Transverse colon (tissue), 3 donors: ENCODE measurements at regions not wholly inside any gene's neighbourhood (a gene's known extent, or its start where the extent isn't known, plus 50 kb on each side); places are given as distances from the start of the nearest gene placed in this dataset.

Source experiments
- EP300 ChIP-seq: sonication (generic); formaldehyde crosslinking; IDR thresholded peaks from one replicate; pipeline ENCODE4 v1.6.1; 2017; ENCODE audit warnings: antibody characterized with exemption, low read depth
- POLR2A ChIP-seq: fragments of 450-650 bp; IDR thresholded peaks from one replicate; pipeline ENCODE4 v1.6.1; 2016; ENCODE audit warnings: antibody characterized with exemption, mild to moderate bottlenecking, moderate library complexity
- TF ChIP-seq, protein P1 (sequence below), 5 experiments: fragments of 200-600 bp in 3 of 5; fragments of 450-650 bp in 2 of 5; sonication (generic) in 3 of 5; IDR thresholded peaks; 1 replicate in 2 of 5; 2 replicates in 3 of 5; pipeline ENCODE4 v1.5.1; 2016 to 2017; ENCODE audit warnings: antibody characterized with exemption in 5 of 5, inconsistent platforms in 3 of 5, mild to moderate bottlenecking in 2 of 5, moderate library complexity in 1 of 5

DNA sequence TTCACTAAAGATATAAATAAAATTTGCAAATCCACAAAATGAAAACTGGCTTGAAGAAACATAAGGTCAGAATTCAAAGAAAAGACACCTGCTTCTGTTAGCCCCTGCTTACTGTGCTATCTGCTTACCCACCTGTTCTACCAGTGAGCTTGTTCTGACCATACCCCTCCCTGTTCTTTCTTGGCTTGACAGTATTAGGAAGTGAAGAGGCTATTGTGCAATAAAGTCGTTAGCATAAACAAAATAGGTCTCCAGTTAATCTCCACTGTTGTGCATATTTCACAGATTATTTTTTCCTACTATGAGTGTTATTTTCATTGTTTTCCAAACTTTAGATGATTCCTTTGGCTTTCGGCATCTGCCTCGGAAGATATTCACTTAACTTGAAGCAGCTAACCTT is 322.1 kb downstream of the CCDC85A start:
- TF ChIP-seq, protein P1, sequence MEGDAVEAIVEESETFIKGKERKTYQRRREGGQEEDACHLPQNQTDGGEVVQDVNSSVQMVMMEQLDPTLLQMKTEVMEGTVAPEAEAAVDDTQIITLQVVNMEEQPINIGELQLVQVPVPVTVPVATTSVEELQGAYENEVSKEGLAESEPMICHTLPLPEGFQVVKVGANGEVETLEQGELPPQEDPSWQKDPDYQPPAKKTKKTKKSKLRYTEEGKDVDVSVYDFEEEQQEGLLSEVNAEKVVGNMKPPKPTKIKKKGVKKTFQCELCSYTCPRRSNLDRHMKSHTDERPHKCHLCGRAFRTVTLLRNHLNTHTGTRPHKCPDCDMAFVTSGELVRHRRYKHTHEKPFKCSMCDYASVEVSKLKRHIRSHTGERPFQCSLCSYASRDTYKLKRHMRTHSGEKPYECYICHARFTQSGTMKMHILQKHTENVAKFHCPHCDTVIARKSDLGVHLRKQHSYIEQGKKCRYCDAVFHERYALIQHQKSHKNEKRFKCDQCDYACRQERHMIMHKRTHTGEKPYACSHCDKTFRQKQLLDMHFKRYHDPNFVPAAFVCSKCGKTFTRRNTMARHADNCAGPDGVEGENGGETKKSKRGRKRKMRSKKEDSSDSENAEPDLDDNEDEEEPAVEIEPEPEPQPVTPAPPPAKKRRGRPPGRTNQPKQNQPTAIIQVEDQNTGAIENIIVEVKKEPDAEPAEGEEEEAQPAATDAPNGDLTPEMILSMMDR (IDR thresholded peaks at IDR 0.05), result no peak
- TF ChIP-seq POLR2A (no peak), EP300 (no peak)
